Right renal cortex interstitium (tissue), 3 donors: ENCODE measurements at regions not wholly inside any gene's neighbourhood (a gene's known extent, or its start where the extent isn't known, plus 50 kb on each side); places are given as distances from the start of the nearest gene placed in this dataset.

ENCODE experiments used
- DNase-seq, 3 donors: peaks; one replicate each; pipeline ENCODE4 v3.0.0-alpha.2; 2013; ENCODE audit warnings: low read depth in 3 of 3, low spot score in 2 of 3

- DNase-seq = no peak
Observed at GRCh38 chr9:86546712-86547111, 192.5 kb upstream of the TUT7 start.

- no peak for DNase-seq
Observed at GRCh38 chr9:86545090-86545489, 190.9 kb upstream of the TUT7 start.

GRCh38 chr9:86541014-86541570 lies 186.9 kb upstream of the TUT7 start:
- no peak for DNase-seq

GRCh38 chr9:86535406-86535915 lies 181.3 kb upstream of the TUT7 start:
- DNase-seq = no peak

- DNase-seq = no peak
Observed at GRCh38 chr9:86534572-86535258, 180.5 kb upstream of the TUT7 start.

- no peak for DNase-seq
Observed at GRCh38 chr9:86531971-86532640, 177.9 kb upstream of the TUT7 start.

- no peak for DNase-seq
Observed at GRCh38 chr9:86531273-86531970, 177.2 kb upstream of the TUT7 start.

GRCh38 chr9:86529496-86530275 lies 175.5 kb upstream of the TUT7 start:
- no peak for DNase-seq

- DNase-seq = no peak
Observed at GRCh38 chr9:86526021-86526420, 171.8 kb upstream of the TUT7 start.

- no peak for DNase-seq
Observed at GRCh38 chr9:86525182-86525581, 171.0 kb upstream of the TUT7 start.

- DNase-seq = no peak
Observed at GRCh38 chr9:86521977-86522376, 167.8 kb upstream of the TUT7 start.

GRCh38 chr9:86521322-86521721 lies 167.1 kb upstream of the TUT7 start:
- DNase-seq = no peak

GRCh38 chr9:86519066-86519615 lies 164.9 kb upstream of the TUT7 start:
- DNase-seq = no peak

GRCh38 chr9:86517475-86517874 lies 163.3 kb upstream of the TUT7 start:
- no peak for DNase-seq

- DNase-seq = no peak
Observed at GRCh38 chr9:86516564-86516963, 162.4 kb upstream of the TUT7 start.

- no peak for DNase-seq
Observed at GRCh38 chr9:86515221-86515620, 161.0 kb upstream of the TUT7 start.

GRCh38 chr9:86513429-86513828 lies 159.2 kb upstream of the TUT7 start:
- no peak for DNase-seq

- DNase-seq = no peak
Observed at GRCh38 chr9:86512929-86513328, 158.7 kb upstream of the TUT7 start.

GRCh38 chr9:86511614-86512360 lies 157.6 kb upstream of the TUT7 start:
- DNase-seq = no peak
